A549 (cell line): ENCODE measurements at regions not wholly inside any gene's neighbourhood (a gene's known extent, or its start where the extent isn't known, plus 50 kb on each side); places are given as distances from the start of the nearest gene placed in this dataset.

Source experiments
- ATAC-seq, 2 experiments: fragments of 200-7000 bp in 1 of 2; fragments of >200 bp in 1 of 2; cut with Nextera tagmentation in 1 of 2; cut with Tn5 transposase in 1 of 2; 3 replicates each; pipeline versions ENCODE4 v1.8.0 to v1.9.1; 2018 to 2020; ENCODE audit warnings: mild to moderate bottlenecking in 1 of 2, moderate library complexity in 1 of 2
- CTCF ChIA-PET: fragments of 300-600 bp; sonication (Branson Sonifier 250); formaldehyde crosslinking; extraction: SDS; loops from one replicate; lab custom pipeline; 2021; ENCODE audit warnings: antibody characterized with exemption, inconsistent platforms; lab: Yijun Ruan, JAX
- POLR2A ChIA-PET: fragments of 350-600 bp; formaldehyde crosslinking; extraction: SDS; loops from one replicate; lab custom pipeline; 2021; ENCODE audit warnings: antibody characterized with exemption, inconsistent platforms; lab: Yijun Ruan, JAX
- DNase-seq, 2 experiments: peaks; one replicate each; pipeline versions ENCODE4 v3.0.0 to v3.0.0-alpha.2; 2011 to 2016; ENCODE audit warnings: low read depth in 1 of 2, low spot score in 1 of 2
- FAIRE-seq: peaks from 2 replicates; lab custom pipeline; 2011; peaks lifted over from hg19 to GRCh38; lab: Jason Lieb, UNC
- H3K27ac ChIP-seq, 2 experiments: fragments of >200 bp; sonication (Bioruptor Twin); formaldehyde crosslinking; 3 replicates each; pipeline ENCODE4 v1.5.1; 2016 to 2017
- H3K4me1 ChIP-seq: fragments of >200 bp; sonication (Bioruptor Twin); formaldehyde crosslinking; 3 replicates; pipeline ENCODE4 v1.6.1; 2016
- H3K4me2 ChIP-seq: fragments of >200 bp; sonication (Bioruptor Twin); formaldehyde crosslinking; 3 replicates; pipeline ENCODE4 v1.6.1; 2016
- H3K4me3 ChIP-seq: fragments of >200 bp; sonication (Bioruptor Twin); formaldehyde crosslinking; 3 replicates; pipeline ENCODE4 v1.5.1; 2016
- H3K9me3 ChIP-seq: fragments of >200 bp; sonication (Bioruptor Twin); formaldehyde crosslinking; 3 replicates; pipeline ENCODE4 v1.6.1; 2016
- EHMT2 ChIP-seq: fragments of 200-600 bp; sonication (generic); IDR thresholded peaks from 2 replicates; pipeline ENCODE4 v1.6.1; 2016; ENCODE audit warnings: antibody characterized with exemption, low read depth, mild to moderate bottlenecking, moderate library complexity
- FOSB ChIP-seq: fragments of 250-450 bp; sonication (Bioruptor Pico); IDR thresholded peaks from 2 replicates; pipeline ENCODE4 v1.5.0; 2020; ENCODE audit warnings: mild to moderate bottlenecking, moderate library complexity
- HDAC2 ChIP-seq: fragments of 200-600 bp; sonication (generic); IDR thresholded peaks from 2 replicates; pipeline ENCODE4 v1.6.1; 2016
- HOXB13 ChIP-seq: fragments of 250-450 bp; sonication (Bioruptor Pico); IDR thresholded peaks from 2 replicates; pipeline ENCODE4 v1.5.0; 2020; ENCODE audit warnings: low read depth, mild to moderate bottlenecking, moderate library complexity
- JUN ChIP-seq, 2 experiments: fragments of >200 bp; sonication (Bioruptor Twin); formaldehyde crosslinking; IDR thresholded peaks; 2 replicates in 1 of 2; 3 replicates in 1 of 2; pipeline ENCODE4 v1.6.1; 2016 to 2017
- JUNB ChIP-seq: fragments of >200 bp; sonication (Bioruptor Twin); formaldehyde crosslinking; IDR thresholded peaks from 2 replicates; pipeline ENCODE4 v1.6.1; 2016
- KDM5A ChIP-seq: fragments of 200-600 bp; sonication (generic); IDR thresholded peaks from 2 replicates; pipeline ENCODE4 v1.6.1; 2016; ENCODE audit warnings: antibody characterized with exemption, mild to moderate bottlenecking
- MAZ ChIP-seq: fragments of 150-350 bp; IDR thresholded peaks from 2 replicates; pipeline ENCODE4 v1.6.1; 2014; ENCODE audit warnings: antibody characterized with exemption, low read depth, low read length, borderline replicate concordance
- MYC ChIP-seq: IDR thresholded peaks from 2 replicates; pipeline ENCODE4 v1.6.1; 2012; ENCODE audit warnings: mild to moderate bottlenecking, inconsistent platforms, low read length, improper control_type of control experiment, borderline replicate concordance
- NPAS2 ChIP-seq: fragments of 250-450 bp; sonication (Bioruptor Pico); IDR thresholded peaks from 2 replicates; pipeline ENCODE4 v1.8.0; 2022; ENCODE audit warnings: mild to moderate bottlenecking, moderate library complexity, borderline replicate concordance
- NR3C1 ChIP-seq: fragments of >200 bp; sonication (Bioruptor Twin); formaldehyde crosslinking; IDR thresholded peaks from 3 replicates; pipeline ENCODE4 v1.6.1; 2017
- POLR2A ChIP-seq: IDR thresholded peaks from 2 replicates; pipeline ENCODE4 v1.6.1; 2012; ENCODE audit warnings: mild to moderate bottlenecking, low read length
- RAD21 ChIP-seq, 2 experiments: fragments of >200 bp in 1 of 2; sonication (Bioruptor Twin) in 1 of 2; formaldehyde crosslinking in 1 of 2; IDR thresholded peaks in 1 of 2; conservative IDR thresholded peaks in 1 of 2; 2 replicates in 1 of 2; 3 replicates in 1 of 2; pipeline ENCODE4 v1.6.1; 2012 to 2018; ENCODE audit warnings: inconsistent platforms in 1 of 2
- RCOR1 ChIP-seq: fragments of 150-350 bp; IDR thresholded peaks from 2 replicates; pipeline ENCODE4 v1.6.1; 2014; ENCODE audit warnings: antibody characterized with exemption, low read length, low read depth
- RFX5 ChIP-seq: fragments of 450-650 bp; IDR thresholded peaks from 2 replicates; pipeline ENCODE4 v1.7.1; 2014; ENCODE audit warnings: antibody characterized with exemption, mild to moderate bottlenecking, moderate library complexity
- SREBF2 ChIP-seq: fragments of 450-650 bp; IDR thresholded peaks from 2 replicates; pipeline ENCODE4 v1.6.1; 2014; ENCODE audit warnings: mild to moderate bottlenecking, moderate library complexity
- TP53 ChIP-seq: fragments of 250-450 bp; sonication (Bioruptor Pico); IDR thresholded peaks from 2 replicates; pipeline ENCODE4 v1.5.0; 2021; ENCODE audit warnings: mild to moderate bottlenecking, moderate library complexity
- ZC3H11A ChIP-seq: fragments of 450-650 bp; IDR thresholded peaks from 2 replicates; pipeline ENCODE4 v1.6.1; 2014; ENCODE audit warnings: antibody characterized with exemption, mild to moderate bottlenecking
- ZFP36 ChIP-seq: fragments of 450-650 bp; IDR thresholded peaks from 2 replicates; pipeline ENCODE4 v1.6.1; 2014; ENCODE audit warnings: borderline replicate concordance; ENCODE audit not compliant: partially characterized antibody
- ZNF302 ChIP-seq: fragments of 250-450 bp; sonication (Bioruptor Pico); IDR thresholded peaks from 2 replicates; pipeline ENCODE4 v1.9.0; 2021; ENCODE audit warnings: inconsistent platforms, mild to moderate bottlenecking, moderate library complexity
- WGBS: methylation state at CpG from one replicate; pipeline ENCODE4 v1.1.6; 2017; ENCODE audit errors: missing lambda C conversion rate; 5-methylcytosine and 5-hydroxymethylcytosine counted together
- TF ChIP-seq, protein P1 (sequence below): fragments of >200 bp; sonication (Bioruptor Twin); formaldehyde crosslinking; IDR thresholded peaks from 3 replicates; pipeline ENCODE4 v1.5.1; 2016
- TF ChIP-seq, protein P2 (sequence below): fragments of 450-650 bp; IDR thresholded peaks from 2 replicates; pipeline ENCODE4 v1.6.1; 2014; ENCODE audit warnings: antibody characterized with exemption
- TF ChIP-seq, protein P3 (sequence below): fragments of 150-350 bp; IDR thresholded peaks from 2 replicates; pipeline ENCODE4 v1.6.1; 2014; ENCODE audit warnings: low read depth, mild to moderate bottlenecking, low read length
- TF ChIP-seq, protein P4 (sequence below): fragments of >200 bp; sonication (Bioruptor Twin); formaldehyde crosslinking; IDR thresholded peaks from 2 replicates; pipeline ENCODE4 v1.6.1; 2016

DNA sequence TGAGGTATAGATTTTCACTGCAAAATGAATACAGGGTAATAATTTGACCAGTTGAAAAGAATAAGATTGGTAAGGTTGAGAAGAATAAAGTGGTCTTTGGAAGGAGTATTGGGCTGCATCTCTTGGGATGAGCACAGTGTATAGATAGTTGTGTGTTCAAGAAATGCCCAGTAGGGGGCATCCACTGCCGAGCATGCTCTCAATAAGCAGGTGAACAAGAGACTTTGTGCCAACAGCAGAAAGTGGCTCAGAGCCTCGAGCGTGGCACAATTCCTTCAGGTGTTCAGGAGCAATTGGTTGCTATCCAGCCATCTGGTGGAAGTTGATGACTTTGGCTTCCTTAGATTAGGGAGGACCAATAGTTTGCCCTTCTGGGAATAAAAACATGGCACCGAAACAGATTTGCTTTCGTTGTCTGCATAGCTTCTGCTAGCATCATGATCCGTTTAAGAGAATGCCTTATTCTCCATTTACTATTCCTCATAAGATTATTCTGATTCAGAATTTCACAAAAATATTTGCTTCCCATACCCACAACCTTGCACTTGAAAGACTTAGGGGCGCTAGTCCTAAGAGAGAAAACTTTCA is 258.1 kb upstream of the NEIL3 start:
- Histone ChIP-seq H3K4me3 (no peak overlapping the region), H3K9me3 (no peaks in the 10 kb centered on the region), H3K4me1 (peaks cover 8% of the 10 kb centered on the region; the same call in 1 of the 3 replicates), H3K4me2 (no peak overlapping the region), H3K27ac (no peak overlapping the region)
- CTCF ChIA-PET = interaction anchor here (1.0 kb wide), 1 partner anchor 19 kb away, joined by 3 read pairs; no protein-coding TSS in a partner anchor
- FAIRE-seq (no peak), ATAC-seq (peak in 1 of 2 experiments; percentile 73; a peak in 3 of 6 replicates), DNase-seq (peak; percentile 3 to 37)
- 65% methylated on average over 7 of the region's 7 CpGs for WGBS
- POLR2A ChIA-PET = no interaction called here
- TF ChIP-seq ZFP36 = no peak
- peak; percentile 14 to 22; a peak in 1 of 5 replicates for TF ChIP-seq RAD21 (conservative IDR thresholded peaks at IDR 0.05 in 1 of 2, IDR thresholded peaks at IDR 0.05 in 1 of 2)
- TF ChIP-seq, protein P1, sequence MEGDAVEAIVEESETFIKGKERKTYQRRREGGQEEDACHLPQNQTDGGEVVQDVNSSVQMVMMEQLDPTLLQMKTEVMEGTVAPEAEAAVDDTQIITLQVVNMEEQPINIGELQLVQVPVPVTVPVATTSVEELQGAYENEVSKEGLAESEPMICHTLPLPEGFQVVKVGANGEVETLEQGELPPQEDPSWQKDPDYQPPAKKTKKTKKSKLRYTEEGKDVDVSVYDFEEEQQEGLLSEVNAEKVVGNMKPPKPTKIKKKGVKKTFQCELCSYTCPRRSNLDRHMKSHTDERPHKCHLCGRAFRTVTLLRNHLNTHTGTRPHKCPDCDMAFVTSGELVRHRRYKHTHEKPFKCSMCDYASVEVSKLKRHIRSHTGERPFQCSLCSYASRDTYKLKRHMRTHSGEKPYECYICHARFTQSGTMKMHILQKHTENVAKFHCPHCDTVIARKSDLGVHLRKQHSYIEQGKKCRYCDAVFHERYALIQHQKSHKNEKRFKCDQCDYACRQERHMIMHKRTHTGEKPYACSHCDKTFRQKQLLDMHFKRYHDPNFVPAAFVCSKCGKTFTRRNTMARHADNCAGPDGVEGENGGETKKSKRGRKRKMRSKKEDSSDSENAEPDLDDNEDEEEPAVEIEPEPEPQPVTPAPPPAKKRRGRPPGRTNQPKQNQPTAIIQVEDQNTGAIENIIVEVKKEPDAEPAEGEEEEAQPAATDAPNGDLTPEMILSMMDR = peak; percentile 26

DNA sequence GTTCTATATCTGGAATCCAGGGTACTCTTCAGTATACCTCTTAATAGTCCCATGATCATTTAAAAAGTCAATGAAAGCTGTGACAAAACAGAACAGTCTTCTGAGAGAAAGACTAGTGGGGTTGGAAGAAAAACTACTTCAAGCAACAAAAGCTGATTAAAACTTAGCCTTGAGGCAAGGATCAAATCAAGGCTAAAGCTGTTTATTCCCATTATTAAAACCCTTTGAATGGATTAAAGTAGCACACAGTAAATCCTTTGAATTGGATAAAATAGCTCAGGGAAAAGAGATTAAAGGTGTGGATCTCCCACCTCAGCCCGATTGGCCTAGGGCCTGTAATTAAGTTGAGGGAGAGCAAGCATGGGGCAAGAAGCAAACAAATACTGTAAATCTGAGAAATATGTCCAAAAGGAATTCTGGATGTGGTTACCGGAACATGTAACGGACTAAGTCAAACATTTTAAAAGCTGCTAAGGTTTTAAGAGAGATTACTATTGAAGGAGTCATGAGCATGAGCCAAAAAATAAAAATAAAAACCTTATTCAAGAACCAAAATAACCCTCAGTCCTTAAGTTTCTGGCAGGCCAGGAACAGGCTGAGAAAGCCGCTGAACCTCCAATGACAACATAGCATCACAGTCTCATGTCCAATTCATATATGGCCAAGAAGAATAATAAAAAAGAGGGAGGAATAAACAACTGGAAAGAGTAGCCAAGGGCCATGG is 257.3 kb upstream of the NEIL3 start:
- 73% methylated on average over 4 of the region's 4 CpGs for WGBS
- CTCF ChIA-PET = no interaction called here
- ATAC-seq = no peak

DNA sequence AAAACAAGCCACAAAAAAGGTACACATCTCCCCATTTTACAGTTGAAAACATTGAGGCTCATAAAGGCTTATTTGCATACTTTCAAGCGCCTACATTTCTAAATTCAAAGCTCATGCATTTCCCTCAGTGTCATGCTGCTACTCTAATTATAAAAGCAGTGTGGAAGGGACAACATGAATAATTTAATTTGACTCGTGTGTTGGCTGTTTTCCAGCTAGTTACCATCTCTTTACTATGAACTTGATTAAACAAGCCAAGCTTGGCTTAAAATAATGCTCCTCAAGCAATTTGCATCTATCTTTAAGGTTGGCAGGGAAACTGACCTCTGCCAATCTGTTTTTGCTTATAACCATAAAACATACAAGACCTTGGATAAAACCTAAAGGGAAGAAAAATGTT is 252.5 kb upstream of the NEIL3 start:
- no peak for FAIRE-seq
- no peak overlapping the region for H3K4me2 ChIP-seq
- TF ChIP-seq SREBF2 (no peak), HDAC2 (no peak), NPAS2 (CRISPR knock-in tag) (no peak), HOXB13 (CRISPR knock-in tag) (no peak), MYC (no peak), ZFP36 (no peak), FOSB (no peak), JUNB (no peak), ZNF302 (CRISPR knock-in tag) (no peak), NR3C1 (no peak), EHMT2 (no peak), MAZ (no peak), TP53 (no peak), POLR2A (no peak), RCOR1 (no peak), RFX5 (no peak), JUN (IDR thresholded peaks at IDR 0.05) (no peak)
- TF ChIP-seq, protein P2, sequence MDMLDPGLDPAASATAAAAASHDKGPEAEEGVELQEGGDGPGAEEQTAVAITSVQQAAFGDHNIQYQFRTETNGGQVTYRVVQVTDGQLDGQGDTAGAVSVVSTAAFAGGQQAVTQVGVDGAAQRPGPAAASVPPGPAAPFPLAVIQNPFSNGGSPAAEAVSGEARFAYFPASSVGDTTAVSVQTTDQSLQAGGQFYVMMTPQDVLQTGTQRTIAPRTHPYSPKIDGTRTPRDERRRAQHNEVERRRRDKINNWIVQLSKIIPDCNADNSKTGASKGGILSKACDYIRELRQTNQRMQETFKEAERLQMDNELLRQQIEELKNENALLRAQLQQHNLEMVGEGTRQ = no peak
- TF ChIP-seq, protein P3, sequence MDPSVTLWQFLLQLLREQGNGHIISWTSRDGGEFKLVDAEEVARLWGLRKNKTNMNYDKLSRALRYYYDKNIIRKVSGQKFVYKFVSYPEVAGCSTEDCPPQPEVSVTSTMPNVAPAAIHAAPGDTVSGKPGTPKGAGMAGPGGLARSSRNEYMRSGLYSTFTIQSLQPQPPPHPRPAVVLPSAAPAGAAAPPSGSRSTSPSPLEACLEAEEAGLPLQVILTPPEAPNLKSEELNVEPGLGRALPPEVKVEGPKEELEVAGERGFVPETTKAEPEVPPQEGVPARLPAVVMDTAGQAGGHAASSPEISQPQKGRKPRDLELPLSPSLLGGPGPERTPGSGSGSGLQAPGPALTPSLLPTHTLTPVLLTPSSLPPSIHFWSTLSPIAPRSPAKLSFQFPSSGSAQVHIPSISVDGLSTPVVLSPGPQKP = no peak
- TF ChIP-seq, protein P4, sequence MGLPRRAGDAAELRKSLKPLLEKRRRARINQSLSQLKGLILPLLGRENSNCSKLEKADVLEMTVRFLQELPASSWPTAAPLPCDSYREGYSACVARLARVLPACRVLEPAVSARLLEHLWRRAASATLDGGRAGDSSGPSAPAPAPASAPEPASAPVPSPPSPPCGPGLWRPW = no peak
- TF ChIP-seq, all 56 proteins: peak for 0
- no peak for ATAC-seq
- Histone ChIP-seq H3K27ac (no peak overlapping the region), H3K9me3 (no peaks in the 10 kb centered on the region), H3K4me1 (no peaks in the 10 kb centered on the region), H3K4me3 (no peak overlapping the region)
- WGBS = 51% methylated on average over 2 of the region's 2 CpGs
- no peak for DNase-seq
- POLR2A ChIA-PET = no interaction called here
- CTCF ChIA-PET = interaction anchor here (1.1 to 2.6 kb wide), 2 partner anchors 10 to 15 kb away, joined by 3 to 12 read pairs; no protein-coding TSS in a partner anchor

More for the DNA sequence above, 257.3 kb upstream of the NEIL3 start:
- Histone ChIP-seq H3K4me2 (no peak overlapping the region), H3K4me3 (no peak overlapping the region), H3K4me1 (peaks cover 4% of the 10 kb centered on the region; the same call in 1 of the 3 replicates), H3K27ac (no peak overlapping the region), H3K9me3 (no peaks in the 10 kb centered on the region)
- POLR2A ChIA-PET = no interaction called here
- no peak for DNase-seq
- TF ChIP-seq ZC3H11A = no peak
- TF ChIP-seq, protein P2 = no peak
- TF ChIP-seq KDM5A = no peak
- FAIRE-seq = no peak
